HCT116 (cell line): ENCODE measurements at regions not wholly inside any gene's neighbourhood (a gene's known extent, or its start where the extent isn't known, plus 50 kb on each side); places are given as distances from the start of the nearest gene placed in this dataset.

Experiments used
- ATAC-seq: fragments of 200-7000 bp; cut with Tn5 transposase; 2 replicates; pipeline ENCODE4 v1.9.1; 2020; ENCODE audit warnings: mild to moderate bottlenecking, moderate library complexity
- BruUV-seq: library from RNA; stranded (reverse); fragments of 400-500 nt; replicated peaks from 2 replicates; lab custom pipeline; 2021; lab: Mats Ljungman, UMichigan
- CTCF ChIA-PET: fragments of 300-600 bp; sonication (Branson Sonifier 250); formaldehyde crosslinking; loops from one replicate; lab custom pipeline; 2021; ENCODE audit warnings: antibody characterized with exemption; lab: Charles Lee
- POLR2A ChIA-PET: fragments of 300-600, 350-600 bp; sonication (Branson Sonifier 250); formaldehyde crosslinking; loops from one replicate; lab custom pipeline; 2021; ENCODE audit warnings: antibody characterized with exemption; lab: Charles Lee
- RAD21 ChIA-PET, 2 experiments: fragments of 300-600 bp; sonication (Branson Sonifier 250); formaldehyde crosslinking; loops; one replicate each; lab custom pipeline; 2023; ENCODE audit warnings: low total read pairs in 2 of 2; ENCODE audit not compliant: uncharacterized antibody in 2 of 2, unreplicated experiment in 2 of 2, low non-redundant PET in 1 of 2; lab: Charles Lee
- DNase-seq: peaks from one replicate; pipeline ENCODE4 v3.0.0-alpha.2; 2010; ENCODE audit warnings: low read depth, low spot score
- H2AFZ ChIP-seq: fragments of 200-600 bp; shearing (Covaris generic), sonication (generic); 2 replicates; pipeline ENCODE4 v1.6.1; 2017; ENCODE audit warnings: low read depth, mixed run types, mixed read lengths, antibody characterized with exemption, low read length; ENCODE audit not compliant: poor library complexity, severe bottlenecking
- H3K27ac ChIP-seq: 2 replicates; pipeline ENCODE4 v1.5.1; 2012; ENCODE audit warnings: low read depth, low read length
- H3K27me3 ChIP-seq: fragments of 200-600 bp; sonication (generic); 2 replicates; pipeline ENCODE4 v1.6.1; 2016; ENCODE audit warnings: mixed run types, low read length, mixed read lengths; ENCODE audit not compliant: insufficient read depth
- H3K36me3 ChIP-seq, 2 experiments: fragments of 200-500 bp in 1 of 2; fragments of 200-600 bp in 1 of 2; sonication (Bioruptor generic) in 1 of 2; sonication (generic) in 1 of 2; 2 replicates each; pipeline versions ENCODE4 v1.5.1 to v1.6.1; 2014 to 2016; ENCODE audit warnings: low read length in 2 of 2, inconsistent platforms in 1 of 2, mixed read lengths in 1 of 2, mixed run types in 1 of 2; ENCODE audit not compliant: insufficient read depth in 2 of 2, control insufficient read depth in 1 of 2
- H3K4me1 ChIP-seq, 2 experiments: fragments of 200-600 bp in 1 of 2; sonication (generic) in 1 of 2; 2 replicates each; pipeline versions ENCODE4 v1.5.1 to v1.6.1; 2012 to 2017; ENCODE audit warnings: low read length in 2 of 2, inconsistent platforms in 1 of 2, mild to moderate bottlenecking in 1 of 2, mixed read lengths in 1 of 2, mixed run types in 1 of 2, moderate library complexity in 1 of 2; ENCODE audit not compliant: insufficient read depth in 2 of 2, control insufficient read depth in 1 of 2
- H3K4me2 ChIP-seq: fragments of 200-600 bp; sonication (generic); 2 replicates; pipeline ENCODE4 v1.6.1; 2017; ENCODE audit warnings: mixed run types, low read length, mixed read lengths
- H3K4me3 ChIP-seq, 2 experiments: fragments of 200-600 bp in 1 of 2; sonication (generic) in 1 of 2; replicated peaks in 1 of 2; 2 replicates each; pipeline ENCODE4 v1.5.1; 2011 to 2016; ENCODE audit warnings: low read length in 2 of 2, control low read depth in 1 of 2, low read depth in 1 of 2, mild to moderate bottlenecking in 1 of 2, mixed read lengths in 1 of 2, mixed run types in 1 of 2
- H3K79me2 ChIP-seq: fragments of 200-600 bp; sonication (generic); 2 replicates; pipeline ENCODE4 v1.6.1; 2017; ENCODE audit warnings: mild to moderate bottlenecking, mixed run types, low read length, moderate library complexity, mixed read lengths; ENCODE audit not compliant: insufficient read depth
- H3K9ac ChIP-seq: fragments of 200-600 bp; sonication (generic); 2 replicates; pipeline ENCODE4 v1.6.1; 2016; ENCODE audit warnings: low read length, mixed read lengths
- H3K9me2 ChIP-seq: fragments of 200-600 bp; sonication (generic), shearing (Covaris generic); 2 replicates; pipeline ENCODE4 v1.6.1; 2017; ENCODE audit warnings: mixed run types, mild to moderate bottlenecking, moderate library complexity; ENCODE audit not compliant: insufficient read depth
- H3K9me3 ChIP-seq, 2 experiments: fragments of 200-500 bp in 1 of 2; fragments of 200-600 bp in 1 of 2; sonication (Bioruptor generic) in 1 of 2; sonication (generic) in 1 of 2; 2 replicates each; pipeline ENCODE4 v1.6.1; 2014 to 2017; ENCODE audit warnings: low read length in 2 of 2, mixed read lengths in 2 of 2, inconsistent platforms in 1 of 2, low read depth in 1 of 2, mild to moderate bottlenecking in 1 of 2, mixed run types in 1 of 2, moderate library complexity in 1 of 2; ENCODE audit not compliant: control insufficient read depth in 1 of 2, insufficient read depth in 1 of 2
- H4K20me1 ChIP-seq: fragments of 200-600 bp; sonication (generic), shearing (Covaris generic); 2 replicates; pipeline ENCODE4 v1.6.1; 2017; ENCODE audit warnings: mixed run types, mild to moderate bottlenecking, moderate library complexity; ENCODE audit not compliant: insufficient read depth
- ELF1 ChIP-seq: IDR thresholded peaks from 2 replicates; pipeline ENCODE4 v1.6.1; 2012; ENCODE audit warnings: low read depth, borderline replicate concordance
- EZH2 ChIP-seq: fragments of 200-600 bp; sonication (generic); IDR thresholded peaks from 2 replicates; pipeline ENCODE4 v1.6.1; 2017; ENCODE audit warnings: antibody characterized with exemption, mixed run types
- POLR2AphosphoS5 ChIP-seq: IDR thresholded peaks from 2 replicates; pipeline ENCODE4 v1.6.1; 2011; ENCODE audit warnings: mild to moderate bottlenecking, low read depth, low read length, moderate library complexity
- RAD21 ChIP-seq: IDR thresholded peaks from 2 replicates; pipeline ENCODE4 v1.6.1; 2012; ENCODE audit warnings: low read depth, mild to moderate bottlenecking
- TCF7L2 ChIP-seq: IDR thresholded peaks from 2 replicates; pipeline ENCODE4 v1.7.0; 2011; ENCODE audit warnings: borderline replicate concordance, inconsistent platforms; ENCODE audit not compliant: insufficient read depth, insufficient read length; ENCODE audit errors: extremely low read depth
- YY1 ChIP-seq: IDR thresholded peaks from 2 replicates; pipeline ENCODE4 v1.6.1; 2011; ENCODE audit warnings: low read length, low read depth, moderate library complexity, mild to moderate bottlenecking; ENCODE audit not compliant: insufficient replicate concordance; ENCODE audit errors: extremely low read depth
- ZBTB33 ChIP-seq: IDR thresholded peaks from 2 replicates; pipeline ENCODE4 v1.6.1; 2011; ENCODE audit warnings: mild to moderate bottlenecking, low read length, moderate library complexity; ENCODE audit not compliant: insufficient replicate concordance; ENCODE audit errors: extremely low read depth
- intact Hi-C: fragments of 100-400 bp; cut with micrococcal nuclease; formaldehyde crosslinking; loops from 2 replicates; pipeline ENCODE4 v1.10.0; 2022
- TF ChIP-seq, protein P1 (sequence below): IDR thresholded peaks from 2 replicates; pipeline ENCODE4 v1.6.1; 2012; ENCODE audit warnings: low read depth
- TF ChIP-seq, protein P2 (sequence below), 3 experiments: fragments of 200-600 bp in 1 of 3; sonication (generic) in 1 of 3; IDR thresholded peaks in 2 of 3; conservative IDR thresholded peaks in 1 of 3; 2 replicates each; pipeline ENCODE4 v1.5.1; 2012 to 2017; ENCODE audit warnings: low read depth in 2 of 3, low read length in 2 of 3, antibody characterized with exemption in 1 of 3, borderline replicate concordance in 1 of 3, control low read depth in 1 of 3, mild to moderate bottlenecking in 1 of 3, mixed read lengths in 1 of 3, mixed run types in 1 of 3, moderate library complexity in 1 of 3; ENCODE audit not compliant: insufficient read depth in 1 of 3
- TF ChIP-seq, protein P3 (sequence below): IDR thresholded peaks from 2 replicates; pipeline ENCODE4 v1.6.1; 2012

GRCh38 chr20:55175081-55175480 lies 699.7 kb downstream of the DOK5 start (continued):
- TF ChIP-seq ZBTB33 (no peak), POLR2AphosphoS5 (no peak)

DNA sequence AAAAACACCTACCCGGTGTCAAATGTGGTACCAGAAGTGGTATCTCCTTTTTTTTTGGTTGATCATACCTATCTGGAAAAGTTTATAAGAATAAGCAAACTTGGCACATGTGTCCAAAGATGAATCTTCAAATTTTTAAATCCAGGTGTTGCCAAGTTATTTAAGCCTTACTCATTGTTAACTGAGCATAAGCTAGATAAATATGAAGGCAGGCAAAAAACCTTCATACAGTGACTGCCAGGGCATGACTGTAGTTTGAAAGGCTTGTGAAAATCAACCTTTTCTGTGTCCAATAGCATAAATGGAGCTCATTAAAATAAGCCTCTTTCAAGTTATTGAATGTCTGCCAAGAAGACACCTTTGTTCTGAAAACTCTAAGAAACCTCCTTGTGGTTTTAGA lies 699.2 kb downstream of the DOK5 start:
- H2AFZ ChIP-seq, result no peak overlapping the region
- no peaks in the 10 kb centered on the region for H3K9me2 ChIP-seq
- ATAC-seq (no peak), DNase-seq (no peak)
- H3K27ac ChIP-seq, result no peak overlapping the region
- no TSS peak for BruUV-seq
- H3K4me1 ChIP-seq, result no peaks in the 10 kb centered on the region
- H3K4me2 ChIP-seq, result no peak overlapping the region
- TF ChIP-seq YY1, result no peak
- no peak for TF ChIP-seq ZBTB33
- no peak for TF ChIP-seq POLR2AphosphoS5
- no peak for TF ChIP-seq EZH2
- TF ChIP-seq, protein P1, sequence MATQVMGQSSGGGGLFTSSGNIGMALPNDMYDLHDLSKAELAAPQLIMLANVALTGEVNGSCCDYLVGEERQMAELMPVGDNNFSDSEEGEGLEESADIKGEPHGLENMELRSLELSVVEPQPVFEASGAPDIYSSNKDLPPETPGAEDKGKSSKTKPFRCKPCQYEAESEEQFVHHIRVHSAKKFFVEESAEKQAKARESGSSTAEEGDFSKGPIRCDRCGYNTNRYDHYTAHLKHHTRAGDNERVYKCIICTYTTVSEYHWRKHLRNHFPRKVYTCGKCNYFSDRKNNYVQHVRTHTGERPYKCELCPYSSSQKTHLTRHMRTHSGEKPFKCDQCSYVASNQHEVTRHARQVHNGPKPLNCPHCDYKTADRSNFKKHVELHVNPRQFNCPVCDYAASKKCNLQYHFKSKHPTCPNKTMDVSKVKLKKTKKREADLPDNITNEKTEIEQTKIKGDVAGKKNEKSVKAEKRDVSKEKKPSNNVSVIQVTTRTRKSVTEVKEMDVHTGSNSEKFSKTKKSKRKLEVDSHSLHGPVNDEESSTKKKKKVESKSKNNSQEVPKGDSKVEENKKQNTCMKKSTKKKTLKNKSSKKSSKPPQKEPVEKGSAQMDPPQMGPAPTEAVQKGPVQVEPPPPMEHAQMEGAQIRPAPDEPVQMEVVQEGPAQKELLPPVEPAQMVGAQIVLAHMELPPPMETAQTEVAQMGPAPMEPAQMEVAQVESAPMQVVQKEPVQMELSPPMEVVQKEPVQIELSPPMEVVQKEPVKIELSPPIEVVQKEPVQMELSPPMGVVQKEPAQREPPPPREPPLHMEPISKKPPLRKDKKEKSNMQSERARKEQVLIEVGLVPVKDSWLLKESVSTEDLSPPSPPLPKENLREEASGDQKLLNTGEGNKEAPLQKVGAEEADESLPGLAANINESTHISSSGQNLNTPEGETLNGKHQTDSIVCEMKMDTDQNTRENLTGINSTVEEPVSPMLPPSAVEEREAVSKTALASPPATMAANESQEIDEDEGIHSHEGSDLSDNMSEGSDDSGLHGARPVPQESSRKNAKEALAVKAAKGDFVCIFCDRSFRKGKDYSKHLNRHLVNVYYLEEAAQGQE, result no peak
- TF ChIP-seq, protein P2, sequence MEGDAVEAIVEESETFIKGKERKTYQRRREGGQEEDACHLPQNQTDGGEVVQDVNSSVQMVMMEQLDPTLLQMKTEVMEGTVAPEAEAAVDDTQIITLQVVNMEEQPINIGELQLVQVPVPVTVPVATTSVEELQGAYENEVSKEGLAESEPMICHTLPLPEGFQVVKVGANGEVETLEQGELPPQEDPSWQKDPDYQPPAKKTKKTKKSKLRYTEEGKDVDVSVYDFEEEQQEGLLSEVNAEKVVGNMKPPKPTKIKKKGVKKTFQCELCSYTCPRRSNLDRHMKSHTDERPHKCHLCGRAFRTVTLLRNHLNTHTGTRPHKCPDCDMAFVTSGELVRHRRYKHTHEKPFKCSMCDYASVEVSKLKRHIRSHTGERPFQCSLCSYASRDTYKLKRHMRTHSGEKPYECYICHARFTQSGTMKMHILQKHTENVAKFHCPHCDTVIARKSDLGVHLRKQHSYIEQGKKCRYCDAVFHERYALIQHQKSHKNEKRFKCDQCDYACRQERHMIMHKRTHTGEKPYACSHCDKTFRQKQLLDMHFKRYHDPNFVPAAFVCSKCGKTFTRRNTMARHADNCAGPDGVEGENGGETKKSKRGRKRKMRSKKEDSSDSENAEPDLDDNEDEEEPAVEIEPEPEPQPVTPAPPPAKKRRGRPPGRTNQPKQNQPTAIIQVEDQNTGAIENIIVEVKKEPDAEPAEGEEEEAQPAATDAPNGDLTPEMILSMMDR (IDR thresholded peaks at IDR 0.05 in 2 of 3, conservative IDR thresholded peaks at IDR 0.05 in 1 of 3; ENCODE audit: borderline replicate concordance in 1 of 3, insufficient read depth in 1 of 3, low read depth in 2 of 3, low read length in 2 of 3), result no peak
- no peak for TF ChIP-seq ELF1
- no peak for TF ChIP-seq TCF7L2
- TF ChIP-seq, protein P3, sequence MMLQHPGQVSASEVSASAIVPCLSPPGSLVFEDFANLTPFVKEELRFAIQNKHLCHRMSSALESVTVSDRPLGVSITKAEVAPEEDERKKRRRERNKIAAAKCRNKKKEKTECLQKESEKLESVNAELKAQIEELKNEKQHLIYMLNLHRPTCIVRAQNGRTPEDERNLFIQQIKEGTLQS, result no peak
- TF ChIP-seq RAD21, result no peak
- ChIA-PET POLR2A (no interaction called here), CTCF (no interaction called here), RAD21 (no interaction called here)
- intact Hi-C loops, result no loop called here
- H4K20me1 ChIP-seq, result no peaks in the 10 kb centered on the region
- no peaks in the 10 kb centered on the region for H3K36me3 ChIP-seq
- H3K27me3 ChIP-seq, result no peaks in the 10 kb centered on the region
- no peak overlapping the region for H3K4me3 ChIP-seq
- no peak overlapping the region for H3K9ac ChIP-seq
- H3K9me3 ChIP-seq, result peaks cover 3 to 16% of the 10 kb centered on the region in 2 experiments; a peak in 2 of 4 replicates
- H3K79me2 ChIP-seq, result no peaks in the 10 kb centered on the region
